H1 (cell line): ENCODE measurements at regions not wholly inside any gene's neighbourhood (a gene's known extent, or its start where the extent isn't known, plus 50 kb on each side); places are given as distances from the start of the nearest gene placed in this dataset.

Source experiments
- CTCF ChIA-PET: fragments of 300-600 bp; sonication (Branson Sonifier 250); formaldehyde crosslinking; loops from one replicate; lab custom pipeline; 2021; ENCODE audit not compliant: partially characterized antibody; lab: Charles Lee
- POLR2A ChIA-PET: fragments of 300-600 bp; sonication (Branson Sonifier 250); formaldehyde crosslinking; loops from one replicate; lab custom pipeline; 2021; ENCODE audit warnings: inconsistent platforms; ENCODE audit not compliant: partially characterized antibody; lab: Charles Lee
- DNase-seq, 2 experiments: peaks; one replicate each; pipeline versions ENCODE4 v3.0.0 to v3.0.0-alpha.2; 2010 to 2022; ENCODE audit warnings: low spot score in 2 of 2, low read depth in 1 of 2, mixed read lengths in 1 of 2
- FAIRE-seq: peaks from 2 replicates; lab custom pipeline; 2011; peaks lifted over from hg19 to GRCh38; lab: Jason Lieb, UNC
- H2AFZ ChIP-seq: 2 replicates; pipeline ENCODE4 v1.8.1; 2012; ENCODE audit warnings: low read length, inconsistent platforms
- H2AK5ac ChIP-seq: 2 replicates; pipeline ENCODE4 v1.6.1; 2013; ENCODE audit warnings: low read depth, low read length
- H2BK120ac ChIP-seq: replicated peaks from 2 replicates; pipeline ENCODE3; 2013; ENCODE audit warnings: low read depth, low read length, inconsistent platforms
- H2BK12ac ChIP-seq: 2 replicates; pipeline ENCODE4 v1.6.1; 2013; ENCODE audit warnings: low read depth, low read length
- H2BK15ac ChIP-seq: 2 replicates; pipeline ENCODE4 v1.6.1; 2013; ENCODE audit warnings: low read length
- H2BK20ac ChIP-seq: 2 replicates; pipeline ENCODE4 v1.6.1; 2013; ENCODE audit warnings: low read length
- H2BK5ac ChIP-seq: 2 replicates; pipeline ENCODE4 v1.6.1; 2013; ENCODE audit warnings: low read depth, low read length
- H3K14ac ChIP-seq: 2 replicates; pipeline ENCODE4 v1.6.1; 2013; ENCODE audit warnings: inconsistent platforms; ENCODE audit not compliant: insufficient read length
- H3K18ac ChIP-seq: 2 replicates; pipeline ENCODE4 v1.6.1; 2013; ENCODE audit warnings: low read length; ENCODE audit errors: extremely low read depth
- H3K23ac ChIP-seq: 2 replicates; pipeline ENCODE4 v1.6.1; 2013; ENCODE audit warnings: inconsistent platforms; ENCODE audit not compliant: insufficient read length
- H3K23me2 ChIP-seq: 2 replicates; pipeline ENCODE4 v1.6.1; 2013; ENCODE audit warnings: low read depth, low read length
- H3K27ac ChIP-seq: 2 replicates; pipeline ENCODE4 v1.6.1; 2011; ENCODE audit warnings: low read depth, low read length, inconsistent platforms
- H3K27me3 ChIP-seq, 4 experiments: replicated peaks in 1 of 4; 1 replicate in 1 of 4; 2 replicates in 3 of 4; pipeline versions ENCODE4 v1.6.1 to v1.8.1; 2011 to 2013; ENCODE audit warnings: low read length in 3 of 4, mild to moderate bottlenecking in 3 of 4, inconsistent platforms in 2 of 4, mixed read lengths in 2 of 4, moderate library complexity in 1 of 4; ENCODE audit not compliant: control insufficient read depth in 3 of 4, insufficient read depth in 3 of 4; ENCODE audit errors: extremely low read depth in 1 of 4
- H3K36me3 ChIP-seq, 4 experiments: 2 replicates each; pipeline versions ENCODE4 v1.6.1 to v1.8.1; 2011 to 2013; ENCODE audit warnings: mild to moderate bottlenecking in 4 of 4, low read length in 3 of 4, moderate library complexity in 2 of 4, control low read depth in 1 of 4, inconsistent platforms in 1 of 4; ENCODE audit not compliant: insufficient read depth in 4 of 4, control insufficient read depth in 2 of 4
- H3K4ac ChIP-seq: replicated peaks from 2 replicates; pipeline ENCODE3; 2013; ENCODE audit warnings: low read length, low read depth, mixed read lengths, inconsistent platforms; ENCODE audit not compliant: insufficient read length
- H3K4me1 ChIP-seq, 4 experiments: replicated peaks in 1 of 4; 1 replicate in 1 of 4; 2 replicates in 3 of 4; pipeline versions ENCODE4 v1.6.1 to v1.8.1; 2011 to 2013; ENCODE audit warnings: low read length in 3 of 4, inconsistent platforms in 2 of 4, mixed read lengths in 1 of 4; ENCODE audit not compliant: insufficient read depth in 4 of 4, control insufficient read depth in 3 of 4
- H3K4me2 ChIP-seq, 2 experiments: 2 replicates each; pipeline versions ENCODE4 v1.6.1 to v1.8.1; 2011 to 2013; ENCODE audit warnings: low read depth in 2 of 2, low read length in 2 of 2, control low read depth in 1 of 2, inconsistent platforms in 1 of 2, mild to moderate bottlenecking in 1 of 2; ENCODE audit not compliant: insufficient read depth in 1 of 2
- H3K4me3 ChIP-seq, 4 experiments: fragments of 200-600, 300-600 bp in 1 of 4; sonication (generic), shearing (Covaris generic), sonication (Bioruptor Twin) in 1 of 4; 2 replicates each; pipeline versions ENCODE4 v1.5.1 to v1.8.1; 2011 to 2016; ENCODE audit warnings: low read length in 4 of 4, low read depth in 3 of 4, control low read depth in 2 of 4, inconsistent platforms in 2 of 4, mild to moderate bottlenecking in 2 of 4, mixed read lengths in 1 of 4, moderate library complexity in 1 of 4; ENCODE audit not compliant: insufficient read depth in 2 of 4; ENCODE audit errors: extremely low read depth in 1 of 4
- H3K56ac ChIP-seq: replicated peaks from 2 replicates; pipeline ENCODE3; 2013; ENCODE audit warnings: low read depth, mild to moderate bottlenecking, mixed read lengths, low read length, inconsistent platforms; ENCODE audit not compliant: insufficient read length
- H3K79me1 ChIP-seq: 2 replicates; pipeline ENCODE4 v1.6.1; 2013; ENCODE audit warnings: low read depth, low read length, control low read depth
- H3K79me2 ChIP-seq, 2 experiments: 2 replicates each; pipeline versions ENCODE4 v1.6.1 to v1.8.1; 2012 to 2013; ENCODE audit warnings: low read length in 2 of 2, mild to moderate bottlenecking in 2 of 2, inconsistent platforms in 1 of 2; ENCODE audit not compliant: insufficient read depth in 2 of 2, control insufficient read depth in 1 of 2
- H3K9ac ChIP-seq, 4 experiments: replicated peaks in 1 of 4; 1 replicate in 1 of 4; 2 replicates in 3 of 4; pipeline versions ENCODE4 v1.6.1 to v1.8.1; 2011 to 2013; ENCODE audit warnings: low read depth in 3 of 4, low read length in 3 of 4, control low read depth in 2 of 4, mild to moderate bottlenecking in 2 of 4, moderate library complexity in 2 of 4, inconsistent platforms in 1 of 4; ENCODE audit errors: extremely low read depth in 1 of 4
- H3K9me3 ChIP-seq, 2 experiments: 2 replicates each; pipeline versions ENCODE4 v1.6.1 to v1.8.1; 2012 to 2013; ENCODE audit warnings: mild to moderate bottlenecking in 2 of 2, moderate library complexity in 2 of 2, control low read depth in 1 of 2, inconsistent platforms in 1 of 2, low read depth in 1 of 2, low read length in 1 of 2, mixed read lengths in 1 of 2; ENCODE audit not compliant: insufficient read depth in 2 of 2
- H4K20me1 ChIP-seq, 2 experiments: replicated peaks in 1 of 2; 2 replicates each; pipeline versions ENCODE3 to v1.8.1; 2011 to 2013; ENCODE audit warnings: inconsistent platforms in 2 of 2, low read length in 2 of 2, mild to moderate bottlenecking in 1 of 2; ENCODE audit not compliant: insufficient read depth in 2 of 2, control insufficient read depth in 1 of 2
- H4K5ac ChIP-seq: 2 replicates; pipeline ENCODE4 v1.6.1; 2013; ENCODE audit warnings: low read length, low read depth, mixed read lengths, inconsistent platforms; ENCODE audit not compliant: insufficient read length
- H4K8ac ChIP-seq: 2 replicates; pipeline ENCODE4 v1.8.0; 2013; ENCODE audit warnings: mild to moderate bottlenecking, moderate library complexity, low read length, inconsistent platforms; ENCODE audit not compliant: insufficient read depth; ENCODE audit errors: extremely low read depth
- H4K91ac ChIP-seq: replicated peaks from 2 replicates; pipeline ENCODE3; 2013; ENCODE audit warnings: low read length, mixed read lengths, inconsistent platforms; ENCODE audit not compliant: insufficient read length
- ATF2 ChIP-seq: IDR thresholded peaks from 2 replicates; pipeline ENCODE4 v1.6.1; 2012; ENCODE audit warnings: low read length, inconsistent platforms
- CTCF ChIP-seq, 3 experiments: IDR thresholded peaks; 1 replicate in 2 of 3; 2 replicates in 1 of 3; pipeline versions ENCODE4 v1.5.1 to v1.6.1; 2011; ENCODE audit warnings: low read length in 3 of 3, mild to moderate bottlenecking in 3 of 3, inconsistent platforms in 2 of 3, low read depth in 1 of 3, moderate library complexity in 1 of 3; ENCODE audit not compliant: insufficient read depth in 1 of 3; ENCODE audit errors: control extremely low read depth in 1 of 3
- EP300 ChIP-seq, 2 experiments: IDR thresholded peaks; 1 replicate in 1 of 2; 2 replicates in 1 of 2; pipeline ENCODE4 v1.6.1; 2011 to 2012; ENCODE audit warnings: low read depth in 2 of 2, low read length in 2 of 2, mild to moderate bottlenecking in 2 of 2, borderline replicate concordance in 1 of 2, inconsistent platforms in 1 of 2, moderate library complexity in 1 of 2
- GTF2F1 ChIP-seq: IDR thresholded peaks from 2 replicates; pipeline ENCODE4 v1.6.1; 2012; ENCODE audit warnings: low read depth, low read length, improper control_type of control experiment, borderline replicate concordance
- KDM5A ChIP-seq: fragments of 200-600 bp; IDR thresholded peaks from 2 replicates; pipeline ENCODE4 v1.7.1; 2012; ENCODE audit warnings: mild to moderate bottlenecking, low read length, inconsistent platforms, mixed read lengths
- POLR2A ChIP-seq, 2 experiments: IDR thresholded peaks; 1 replicate in 1 of 2; 2 replicates in 1 of 2; pipeline ENCODE4 v1.6.1; 2011; ENCODE audit warnings: low read depth in 2 of 2, low read length in 2 of 2, mild to moderate bottlenecking in 2 of 2; ENCODE audit errors: control extremely low read depth in 1 of 2
- RBBP5 ChIP-seq: IDR thresholded peaks from 2 replicates; pipeline ENCODE4 v1.7.1; 2012; ENCODE audit warnings: low read depth, mild to moderate bottlenecking, inconsistent platforms, low read length, moderate library complexity, borderline replicate concordance
- SIN3A ChIP-seq, 2 experiments: IDR thresholded peaks in 1 of 2; conservative IDR thresholded peaks in 1 of 2; 2 replicates each; pipeline ENCODE4 v1.6.1; 2011 to 2012; ENCODE audit warnings: low read length in 2 of 2, improper control_type of control experiment in 1 of 2, low read depth in 1 of 2, mild to moderate bottlenecking in 1 of 2
- TCF12 ChIP-seq: IDR thresholded peaks from 2 replicates; pipeline ENCODE4 v1.6.1; 2011; ENCODE audit warnings: low read depth, mild to moderate bottlenecking, low read length
- TEAD4 ChIP-seq: IDR thresholded peaks from 2 replicates; pipeline ENCODE4 v1.6.1; 2012; ENCODE audit warnings: low read depth, low read length, inconsistent platforms, mixed read lengths
- WGBS, 2 experiments: shearing (Covaris generic) in 1 of 2; methylation state at CpG; one replicate each; pipeline versions ENCODE4 v1.1.6 to v1.1.7; 2013 to 2015; ENCODE audit warnings: low lambda C conversion rate in 2 of 2, mixed read lengths in 2 of 2, inconsistent platforms in 1 of 2, low coverage in 1 of 2, missing lambda C conversion rate in 1 of 2; ENCODE audit not compliant: insufficient replicate concordance in 2 of 2, insufficient coverage in 1 of 2, insufficient read length in 1 of 2; ENCODE audit errors: extremely low coverage in 1 of 2, missing lambda C conversion rate in 1 of 2; 5-methylcytosine and 5-hydroxymethylcytosine counted together

- H4K5ac ChIP-seq, result no peak overlapping the region
- H3K56ac ChIP-seq, result no peak overlapping the region
- no peaks in the 10 kb centered on the region for H3K79me1 ChIP-seq
- H3K9ac ChIP-seq, result no peak overlapping the region
- no peak overlapping the region for H4K91ac ChIP-seq
- ChIA-PET CTCF (interaction anchor here (1.2 to 1.6 kb wide), 2 partner anchors 29 to 75 kb away, joined by 3 to 4 read pairs; no protein-coding TSS in a partner anchor), POLR2A (no interaction called here)
- WGBS, 2 experiments, result 92% methylated on average over 5 of the region's 5 CpGs; no CpG with 5 or more reads in 1 of the 2 experiments
- H3K23me2 ChIP-seq, result no peaks in the 10 kb centered on the region; the same call in 1 of the 2 replicates
- H3K27ac ChIP-seq, result no peak overlapping the region
- no peak overlapping the region for H3K4me2 ChIP-seq
- FAIRE-seq (no peak), DNase-seq (no peak)
- no peak overlapping the region for H2BK5ac ChIP-seq
- H2BK120ac ChIP-seq, result no peak overlapping the region
- H2AK5ac ChIP-seq, result no peak overlapping the region
- peaks cover 4 to 7% (median 6%) of the 10 kb centered on the region in 4 experiments; a peak in 4 of 7 replicates for H3K4me1 ChIP-seq
- H3K9me3 ChIP-seq, result no peaks in the 10 kb centered on the region
- no peak overlapping the region for H3K4ac ChIP-seq
- no peak overlapping the region for H2AFZ ChIP-seq
- no peaks in the 10 kb centered on the region for H3K36me3 ChIP-seq
- H3K79me2 ChIP-seq, result no peaks in the 10 kb centered on the region
- H3K14ac ChIP-seq, result no peak overlapping the region
- H4K20me1 ChIP-seq, result no peaks in the 10 kb centered on the region
- no peak overlapping the region for H4K8ac ChIP-seq
- H3K18ac ChIP-seq, result no peak overlapping the region
- H3K23ac ChIP-seq, result no peak overlapping the region
- H3K27me3 ChIP-seq, result no peaks in the 10 kb centered on the region
- H3K4me3 ChIP-seq, result no peak overlapping the region
- no peak overlapping the region for H2BK12ac ChIP-seq
- H2BK15ac ChIP-seq, result no peak overlapping the region
- H2BK20ac ChIP-seq, result no peak overlapping the region
- no peak for TF ChIP-seq KDM5A
- no peak for TF ChIP-seq EP300 (IDR thresholded peaks at IDR 0.05; ENCODE audit: borderline replicate concordance in 1 of 2, low read depth in 2 of 2, low read length in 2 of 2)
- TF ChIP-seq GTF2F1, result no peak
- TF ChIP-seq CTCF (IDR thresholded peaks at IDR 0.05; ENCODE audit: control extremely low read depth in 1 of 3, insufficient read depth in 1 of 3, low read depth in 1 of 3, low read length in 3 of 3), result no peak
- no peak for TF ChIP-seq TCF12
- TF ChIP-seq POLR2A (IDR thresholded peaks at IDR 0.05; ENCODE audit: control extremely low read depth in 1 of 2, low read depth in 2 of 2, low read length in 2 of 2), result no peak
- TF ChIP-seq ATF2, result no peak
- no peak for TF ChIP-seq SIN3A (conservative IDR thresholded peaks at IDR 0.05 in 1 of 2, IDR thresholded peaks at IDR 0.05 in 1 of 2; ENCODE audit: low read depth in 1 of 2, low read length in 2 of 2)
- TF ChIP-seq TEAD4, result no peak
- no peak for TF ChIP-seq RBBP5
Observed at GRCh38 chr9:115301581-115301980, 183.6 kb upstream of the TNC start.
